Ecto neural progenitor cell (in vitro differentiated cells): ENCODE measurements at regions not wholly inside any gene's neighbourhood (a gene's known extent, or its start where the extent isn't known, plus 50 kb on each side); places are given as distances from the start of the nearest gene placed in this dataset.

Experiments used
- DNase-seq: peaks from one replicate; pipeline ENCODE4 v3.0.0-alpha.2; 2018; ENCODE audit warnings: low spot score

- no peak for DNase-seq
Measured at GRCh38 chr11:69393178-69393832, 88.2 kb upstream of the LINC01488 start.

DNA sequence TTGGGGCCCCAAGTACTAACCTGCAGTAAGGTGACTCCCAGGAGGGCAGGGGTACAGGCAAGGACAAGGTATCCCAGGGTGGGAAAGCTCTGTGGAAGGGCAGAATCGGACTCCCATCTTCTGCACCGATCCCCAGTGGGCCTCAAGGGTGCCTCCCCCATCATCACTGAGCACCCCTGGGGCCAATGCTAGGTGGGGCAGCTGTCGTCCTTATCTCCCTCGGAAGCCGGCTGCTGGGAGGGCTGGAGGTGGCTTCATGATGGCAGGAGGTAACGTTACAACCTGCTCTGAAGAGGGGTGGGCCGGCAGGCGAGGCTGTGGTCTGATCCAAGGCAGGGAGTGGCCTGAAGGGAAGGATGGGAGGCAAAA, 87.6 kb upstream of the LINC01488 start:
- no peak for DNase-seq

DNA sequence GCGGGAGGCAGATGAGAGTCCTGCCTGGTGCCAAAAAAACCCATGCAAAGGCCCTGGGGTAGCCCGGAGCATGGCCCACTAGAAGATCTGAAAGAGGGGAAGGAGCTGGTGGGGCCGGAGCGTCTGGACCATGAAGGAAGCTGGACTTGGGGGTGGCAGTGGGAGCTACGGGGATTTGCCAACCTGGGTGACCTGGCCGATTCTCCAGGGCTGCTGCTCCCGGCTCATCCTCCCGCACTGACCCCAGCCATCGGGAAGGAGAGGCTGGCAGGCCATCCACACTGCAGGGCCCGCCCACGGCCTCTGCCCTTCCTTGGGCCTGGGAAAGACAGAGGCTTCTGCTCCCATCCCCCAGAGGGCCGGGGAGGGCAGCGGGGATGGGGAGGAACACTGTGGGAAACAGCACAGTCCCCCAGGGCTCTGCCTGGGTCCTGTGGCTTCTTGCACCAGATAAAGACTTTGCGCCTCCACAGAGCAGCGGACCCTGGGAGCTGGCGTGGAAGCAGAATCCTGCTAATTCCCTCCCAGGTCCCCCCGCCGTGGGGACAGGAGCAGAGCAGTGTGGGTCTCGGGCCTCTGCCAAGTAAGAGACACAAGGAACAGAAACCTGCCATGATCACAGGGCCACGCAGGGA, 87.1 kb upstream of the LINC01488 start:
- DNase-seq: no peak

DNA sequence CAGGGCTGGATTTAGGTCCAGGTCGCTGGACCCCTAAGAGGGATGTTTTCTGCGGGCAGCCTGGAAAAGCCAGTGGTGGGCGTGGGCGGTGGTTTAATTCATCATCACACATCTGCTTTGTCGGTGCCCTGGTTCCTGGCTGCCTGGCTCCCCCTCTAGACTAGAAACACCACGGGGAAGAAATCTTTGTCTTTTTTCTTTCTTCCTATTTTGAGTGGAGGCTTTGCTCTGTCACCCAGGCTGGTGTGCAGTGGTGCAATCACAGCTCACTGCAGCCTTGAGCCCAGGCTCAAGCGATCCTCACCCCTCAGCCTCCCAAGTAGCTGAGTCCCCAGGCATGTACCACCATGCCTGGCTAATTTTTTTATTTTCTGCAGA, 86.6 kb upstream of the LINC01488 start:
- no peak for DNase-seq

DNA sequence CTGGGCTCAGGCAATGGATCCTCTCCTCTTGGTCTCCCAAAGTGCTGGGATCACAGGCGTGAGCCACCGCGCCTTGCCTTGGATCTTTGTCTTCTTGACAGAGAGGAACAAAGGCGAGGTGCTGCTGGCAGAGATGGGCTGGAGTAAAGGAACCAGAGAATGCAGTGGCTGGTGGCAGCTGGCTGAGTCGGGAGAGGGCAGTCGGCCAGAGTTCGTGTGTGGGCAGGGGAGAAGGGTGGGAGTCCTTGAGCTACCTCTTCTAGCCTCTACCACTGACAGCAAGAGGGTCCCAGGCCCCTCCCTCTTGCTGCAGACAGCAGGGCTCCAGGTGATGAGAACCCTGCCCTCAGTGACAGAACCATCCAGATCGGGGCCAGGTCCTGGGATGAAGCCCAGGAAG, 86.2 kb upstream of the LINC01488 start:
- no peak for DNase-seq

- no peak for DNase-seq
Measured at GRCh38 chr11:69396051-69396947, 85.2 kb upstream of the LINC01488 start.

DNA sequence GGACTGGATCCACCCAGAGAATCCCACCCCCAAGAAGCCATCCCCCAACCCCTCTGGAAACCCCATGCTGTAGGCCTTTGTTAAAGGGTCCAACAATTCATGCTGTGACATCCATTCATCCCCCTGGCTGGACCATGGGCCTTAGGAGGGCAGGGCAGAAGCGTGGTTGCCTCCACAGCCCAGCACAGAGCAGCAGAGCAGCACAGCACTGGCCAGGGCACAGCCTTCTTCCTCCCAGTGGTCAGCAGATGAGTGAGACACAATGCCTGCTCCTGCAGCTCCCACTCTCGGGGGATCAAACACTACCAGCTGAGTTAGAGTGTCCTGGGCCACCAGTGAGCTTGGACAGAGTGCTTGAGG, 84.5 kb upstream of the LINC01488 start:
- DNase-seq: no peak

DNA sequence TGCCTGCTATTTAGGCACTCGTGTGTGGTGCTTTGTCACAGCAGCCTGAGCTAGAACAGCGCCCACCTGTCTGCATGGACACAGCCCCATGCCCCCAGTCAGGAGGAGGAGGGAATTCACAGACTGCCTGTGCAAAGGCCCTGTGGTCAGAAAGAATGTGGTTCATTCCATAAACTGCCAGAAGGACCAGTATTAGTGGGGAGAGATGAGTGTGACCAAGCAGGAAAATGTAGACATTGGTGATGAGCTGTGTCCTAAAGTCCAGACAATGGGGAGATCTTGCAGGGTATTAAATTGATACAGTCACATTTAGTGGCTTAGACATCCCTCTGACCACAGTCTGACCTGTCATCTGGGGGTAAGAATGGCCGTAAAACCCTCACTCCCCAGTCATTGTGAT, 83.7 kb upstream of the LINC01488 start:
- DNase-seq: no peak

- DNase-seq: peak; percentile 70
Measured at GRCh38 chr11:69398529-69399492, 82.7 kb upstream of the LINC01488 start.

- DNase-seq: no peak
Measured at GRCh38 chr11:69400140-69400539, 81.3 kb upstream of the LINC01488 start.

- DNase-seq: no peak
Measured at GRCh38 chr11:69400771-69401590, 80.5 kb upstream of the LINC01488 start.

- DNase-seq: no peak
Measured at GRCh38 chr11:69401715-69402114, 79.7 kb upstream of the LINC01488 start.

DNA sequence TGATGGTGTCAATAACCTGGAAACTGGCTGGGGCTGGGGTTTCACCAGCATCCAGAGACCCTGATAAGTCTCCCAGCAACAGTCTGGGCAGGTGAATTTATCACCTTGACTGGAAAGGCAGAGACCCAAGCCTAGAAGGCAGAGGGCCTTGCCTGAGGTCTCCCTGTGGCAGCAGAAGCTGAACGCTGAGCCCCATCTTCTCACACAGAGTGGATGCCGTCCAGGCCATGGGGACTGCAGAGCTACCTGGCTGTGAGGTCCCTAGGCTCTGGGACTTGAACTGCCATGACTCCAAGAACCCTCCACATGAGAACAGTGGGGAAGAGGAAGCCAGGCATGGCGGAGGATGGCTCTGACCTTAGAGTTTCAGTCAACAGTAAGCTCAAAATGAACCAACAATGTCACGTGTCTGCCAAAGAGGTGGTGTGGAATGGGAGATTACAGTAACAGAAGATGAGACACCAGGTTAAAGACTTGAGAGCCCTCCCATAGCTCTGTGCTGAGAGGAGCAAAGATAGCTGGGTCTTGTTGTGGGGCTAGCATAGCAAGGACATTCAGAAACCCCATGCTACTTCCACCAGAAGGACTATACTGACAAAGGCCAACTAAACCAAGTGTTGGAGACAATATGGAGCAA, 79.1 kb upstream of the LINC01488 start:
- DNase-seq: no peak

DNA sequence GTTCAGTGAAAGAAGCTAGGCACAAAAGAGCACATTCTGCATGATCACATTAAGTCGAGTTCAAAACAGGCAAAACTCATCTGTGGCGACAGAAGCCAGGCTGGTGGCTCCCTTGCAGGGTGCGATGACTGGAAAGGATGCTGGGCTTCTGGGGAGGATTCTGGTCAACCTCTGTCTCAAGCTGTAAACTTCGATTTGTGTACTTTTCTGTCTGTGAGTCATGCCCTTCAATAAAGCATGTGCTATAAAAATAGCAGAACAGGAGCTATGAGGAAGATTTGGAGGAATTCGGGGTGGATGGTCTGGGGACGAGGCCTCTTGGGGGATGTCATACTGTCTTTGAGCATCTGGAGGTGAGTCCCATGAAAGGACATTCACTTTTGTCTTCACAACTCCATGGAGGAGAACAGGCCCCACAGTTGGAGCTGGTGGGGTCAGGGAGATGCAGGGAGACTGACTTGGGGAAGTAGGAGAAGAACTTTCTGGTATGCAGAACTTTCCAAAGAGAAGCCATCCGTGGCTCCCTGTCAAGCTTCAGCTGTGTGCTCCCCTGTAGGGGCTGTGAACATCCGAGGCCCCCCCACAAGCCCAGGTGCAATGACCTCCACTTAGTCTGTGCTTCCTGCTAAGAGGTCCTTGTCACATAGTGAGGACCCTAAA, 77.8 kb upstream of the LINC01488 start:
- no peak for DNase-seq

DNA sequence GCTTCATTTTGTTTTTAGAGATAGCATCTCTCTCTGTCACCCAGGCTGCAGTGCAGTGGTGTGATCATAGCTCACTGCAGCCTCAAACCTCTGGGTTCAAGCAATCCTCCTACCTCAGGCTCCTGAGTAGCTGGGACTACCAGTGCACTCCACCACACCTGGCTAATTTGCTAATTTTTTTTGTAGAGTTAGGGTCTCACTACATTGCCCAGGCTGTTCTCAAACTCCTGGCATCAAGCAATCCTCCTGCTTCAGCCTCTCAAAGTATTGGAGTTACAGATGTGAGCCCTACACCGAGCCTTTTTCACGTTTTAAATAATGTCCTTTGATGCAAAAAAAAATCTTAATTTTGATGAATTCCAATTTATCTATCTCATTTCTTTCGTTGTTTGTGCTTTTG, 75.4 kb upstream of the LINC01488 start:
- DNase-seq: no peak

- DNase-seq: no peak
Measured at GRCh38 chr11:69409812-69410645, 71.4 kb upstream of the LINC01488 start.

GRCh38 chr11:69411257-69411924, 70.1 kb upstream of the LINC01488 start:
- no peak for DNase-seq

DNA sequence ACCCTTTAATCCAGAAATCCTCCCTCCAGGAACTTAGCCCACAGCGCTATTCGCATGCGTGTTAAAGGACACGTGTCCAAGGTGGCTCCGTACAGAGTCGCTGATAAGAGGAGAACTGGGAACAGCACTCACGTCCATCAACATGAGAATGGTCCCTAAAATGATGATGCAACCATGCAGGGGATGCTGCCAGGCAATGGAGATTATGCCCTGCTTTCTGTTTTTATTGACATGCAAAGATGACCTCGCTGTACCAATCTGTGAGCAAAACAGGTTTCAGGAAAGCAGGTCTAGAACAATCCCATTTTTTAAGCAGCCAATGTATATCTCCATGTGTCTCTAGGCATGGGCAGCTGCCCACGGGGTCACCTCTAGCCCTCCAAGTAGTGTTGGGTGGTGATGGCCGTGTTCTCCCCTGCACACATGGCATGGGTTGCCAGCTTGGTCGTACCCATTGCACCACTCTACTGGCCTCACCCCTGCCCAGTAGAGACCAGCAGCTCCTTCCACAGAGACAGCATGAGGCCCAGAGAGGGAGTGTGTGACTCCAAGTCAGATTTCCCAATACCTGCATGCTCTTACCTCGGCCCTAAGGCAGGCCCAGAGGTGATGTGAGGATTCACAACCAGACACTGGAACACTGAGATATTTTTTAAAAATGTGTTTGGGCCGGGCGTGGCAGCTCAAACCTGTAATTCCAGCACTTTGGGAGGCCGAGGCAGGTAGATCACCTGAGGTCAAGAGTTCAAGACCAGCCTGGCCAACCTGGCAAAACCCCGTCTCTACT, 68.3 kb upstream of the LINC01488 start:
- DNase-seq: no peak
